ENCODE measurements at regions not wholly inside any gene's neighbourhood (a gene's known extent, or its start where the extent isn't known, plus 50 kb on each side); places are given as distances from the start of the nearest gene placed in this dataset.

DNA sequence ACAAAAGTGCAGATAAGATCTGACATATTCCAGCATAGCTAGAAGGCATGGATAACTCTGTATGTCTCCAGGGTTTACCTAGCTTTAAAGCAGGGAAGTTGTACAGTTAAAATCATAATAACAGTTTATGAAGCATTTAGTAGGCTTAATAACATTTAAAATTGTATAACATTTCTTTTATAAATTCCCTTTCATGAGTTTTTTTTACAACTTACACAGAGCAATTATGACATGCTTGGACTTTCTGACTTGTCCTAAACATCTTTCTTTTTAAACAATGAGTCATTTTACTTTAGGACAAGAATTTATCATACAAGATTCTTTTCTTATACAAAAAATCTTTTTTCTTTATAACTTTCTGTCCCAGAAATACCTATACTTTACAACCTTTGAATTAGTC is 408.5 kb upstream of the NEGR1 start:
- Histone ChIP-seq H3K27me3 (ENCODE audit: control insufficient read depth, insufficient read depth, low read length) (no peaks in the 10 kb centered on the region), H3K4me1 (ENCODE audit: control insufficient read depth, insufficient read depth, low read length) (no peaks in the 10 kb centered on the region), H3K9me3 (replicated peaks; ENCODE audit: control insufficient read depth, low read depth, low read length) (peaks cover 32% of the 10 kb centered on the region), H3K27ac (ENCODE audit: low read length) (no peak overlapping the region), H3K36me3 (ENCODE audit: control insufficient read depth, insufficient read depth, low read length) (no peaks in the 10 kb centered on the region), H3K4me3 (ENCODE audit: low read length) (no peak overlapping the region)
- DNase-seq: no peak

DNA sequence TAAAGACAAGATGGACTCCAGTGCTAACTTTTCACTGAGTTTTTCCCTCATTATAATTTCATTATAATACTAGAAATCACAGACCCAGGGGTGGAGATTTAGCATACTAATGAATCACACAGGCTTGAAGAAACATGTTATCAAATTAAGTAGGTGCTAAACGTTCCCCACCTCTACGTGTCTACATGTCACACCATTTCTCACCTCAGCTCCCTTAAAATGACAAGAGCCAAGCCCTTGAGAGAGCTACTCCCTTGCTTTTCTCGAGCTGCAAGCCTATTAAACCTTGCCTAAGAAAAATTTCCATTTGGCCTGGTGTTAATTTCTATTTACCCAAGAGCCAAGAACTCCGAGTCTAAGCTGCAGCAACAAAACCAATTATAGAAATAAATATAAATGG is 396.3 kb upstream of the NEGR1 start:
- no peak for DNase-seq
- 43% methylated on average over 2 of the region's 4 CpGs for WGBS (ENCODE audit: insufficient coverage)
- Histone ChIP-seq H3K4me3 (ENCODE audit: low read length) (no peak overlapping the region), H3K4me1 (ENCODE audit: control insufficient read depth, insufficient read depth, low read length) (no peaks in the 10 kb centered on the region), H3K27me3 (ENCODE audit: control insufficient read depth, insufficient read depth, low read length) (no peaks in the 10 kb centered on the region), H3K36me3 (ENCODE audit: control insufficient read depth, insufficient read depth, low read length) (no peaks in the 10 kb centered on the region), H3K9me3 (replicated peaks; ENCODE audit: control insufficient read depth, low read depth, low read length) (no peaks in the 10 kb centered on the region), H3K27ac (ENCODE audit: low read length) (no peak overlapping the region)

DNA sequence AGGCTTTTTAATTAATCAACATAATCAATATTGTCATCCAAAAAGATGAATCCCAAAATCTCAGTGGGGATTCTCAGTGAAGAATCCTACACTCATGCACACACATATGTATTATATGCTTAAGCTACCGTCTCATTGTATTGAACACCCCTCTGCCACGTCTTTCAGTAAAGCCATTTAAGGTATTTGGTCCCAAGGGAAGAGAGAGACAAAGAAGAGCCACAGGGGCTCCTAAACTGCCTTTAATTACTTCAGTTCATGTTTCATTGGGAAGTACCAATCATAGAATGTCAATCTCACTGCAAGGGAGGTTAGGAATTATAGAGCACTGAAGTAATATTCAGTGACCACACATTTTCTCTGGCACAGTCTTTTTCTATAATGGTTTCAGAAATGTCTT is 388.6 kb upstream of the NEGR1 start:
- H3K9me3 ChIP-seq (replicated peaks; ENCODE audit: control insufficient read depth, low read depth, low read length): no peaks in the 10 kb centered on the region
- no peaks in the 10 kb centered on the region for H3K4me1 ChIP-seq (ENCODE audit: control insufficient read depth, insufficient read depth, low read length)
- no peaks in the 10 kb centered on the region for H3K36me3 ChIP-seq (ENCODE audit: control insufficient read depth, insufficient read depth, low read length)
- no peaks in the 10 kb centered on the region for H3K27me3 ChIP-seq (ENCODE audit: control insufficient read depth, insufficient read depth, low read length)
- WGBS (ENCODE audit: insufficient coverage): no CpG with 5 or more reads among the region's 2 CpGs
- no peak for DNase-seq
- no peak overlapping the region for H3K27ac ChIP-seq (ENCODE audit: low read length)
- H3K4me3 ChIP-seq (ENCODE audit: low read length): no peak overlapping the region

DNA sequence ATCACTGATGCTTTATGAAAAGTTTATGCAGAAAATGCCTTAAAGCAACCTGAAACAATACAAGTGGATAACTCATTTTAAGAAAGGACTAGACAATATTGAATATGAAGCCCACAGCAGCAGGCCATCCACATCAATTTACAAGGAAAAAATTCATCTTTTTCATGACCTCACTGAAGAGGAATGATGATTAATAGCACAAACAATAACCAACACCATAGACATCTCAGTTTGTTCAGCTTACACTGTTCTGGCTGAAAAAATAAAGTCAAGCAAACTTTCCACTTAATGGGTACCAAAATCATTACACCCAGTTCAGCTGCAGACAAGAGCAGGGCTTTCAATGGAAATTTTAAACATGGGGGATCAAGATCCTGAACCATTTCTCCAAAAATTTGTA is 380.6 kb upstream of the NEGR1 start:
- no peak overlapping the region for H3K27ac ChIP-seq (ENCODE audit: low read length)
- H3K27me3 ChIP-seq (ENCODE audit: control insufficient read depth, insufficient read depth, low read length): no peaks in the 10 kb centered on the region
- DNase-seq: no peak
- no peaks in the 10 kb centered on the region for H3K36me3 ChIP-seq (ENCODE audit: control insufficient read depth, insufficient read depth, low read length)
- no peaks in the 10 kb centered on the region for H3K9me3 ChIP-seq (replicated peaks; ENCODE audit: control insufficient read depth, low read depth, low read length)
- H3K4me1 ChIP-seq (ENCODE audit: control insufficient read depth, insufficient read depth, low read length): no peaks in the 10 kb centered on the region
- no peak overlapping the region for H3K4me3 ChIP-seq (ENCODE audit: low read length)

DNA sequence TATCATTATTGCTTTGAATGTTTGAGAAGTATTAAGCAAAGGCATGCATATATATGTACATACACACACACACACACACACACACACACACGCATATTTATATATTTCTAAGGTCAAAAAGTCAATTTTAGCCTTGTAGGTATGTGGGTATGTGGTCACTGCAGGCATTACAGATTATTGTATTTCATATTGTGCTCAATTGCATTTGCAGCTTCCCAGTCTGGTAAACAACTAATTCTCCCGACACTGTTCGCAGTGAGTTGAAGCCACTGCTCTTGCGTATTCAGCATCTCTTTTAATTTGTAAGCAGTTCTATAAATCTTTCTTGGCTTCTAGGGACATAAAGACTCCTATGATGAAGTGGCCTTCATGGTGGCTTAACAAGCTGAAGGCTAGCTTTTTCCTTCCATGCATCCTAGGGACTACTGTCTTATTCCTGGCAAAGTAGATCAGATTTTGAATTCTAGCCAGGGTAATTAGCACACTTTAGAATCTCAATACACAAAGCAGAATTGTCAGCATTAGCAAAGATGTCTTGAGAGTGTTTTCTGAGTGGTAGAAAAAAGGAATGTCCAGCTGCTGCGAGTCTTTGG is 368.6 kb upstream of the NEGR1 start:
- no peak overlapping the region for H3K4me3 ChIP-seq (ENCODE audit: low read length)
- H3K27me3 ChIP-seq (ENCODE audit: control insufficient read depth, insufficient read depth, low read length): no peaks in the 10 kb centered on the region
- peak; percentile 69 for DNase-seq
- no peaks in the 10 kb centered on the region for H3K9me3 ChIP-seq (replicated peaks; ENCODE audit: control insufficient read depth, low read depth, low read length)
- no peak overlapping the region for H3K27ac ChIP-seq (ENCODE audit: low read length)
- no peaks in the 10 kb centered on the region for H3K36me3 ChIP-seq (ENCODE audit: control insufficient read depth, insufficient read depth, low read length)
- WGBS (ENCODE audit: insufficient coverage): 45% methylated on average over 3 of the region's 5 CpGs
- no peaks in the 10 kb centered on the region for H3K4me1 ChIP-seq (ENCODE audit: control insufficient read depth, insufficient read depth, low read length)

DNA sequence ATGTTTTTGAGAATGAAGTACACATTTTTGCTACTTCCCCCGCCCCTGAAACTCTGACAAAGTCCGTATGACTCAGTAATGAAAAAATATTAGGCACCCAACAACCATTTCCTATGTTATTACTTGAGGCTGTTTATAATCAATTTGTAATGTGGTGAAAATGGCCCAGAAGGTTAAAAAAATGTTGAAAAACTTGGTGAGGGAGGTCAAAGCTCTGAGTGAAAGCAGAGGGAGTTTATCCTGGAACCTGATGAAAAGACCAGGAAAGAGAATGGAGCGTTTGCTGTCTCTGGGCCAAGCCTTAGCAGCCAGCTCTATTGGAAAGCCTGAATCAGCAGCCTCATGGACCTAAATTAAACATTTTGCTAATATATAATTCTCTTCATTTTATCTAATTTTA is 367.7 kb upstream of the NEGR1 start:
- Histone ChIP-seq H3K4me3 (ENCODE audit: low read length) (no peak overlapping the region), H3K4me1 (ENCODE audit: control insufficient read depth, insufficient read depth, low read length) (no peaks in the 10 kb centered on the region), H3K27me3 (ENCODE audit: control insufficient read depth, insufficient read depth, low read length) (no peaks in the 10 kb centered on the region), H3K36me3 (ENCODE audit: control insufficient read depth, insufficient read depth, low read length) (no peaks in the 10 kb centered on the region), H3K9me3 (replicated peaks; ENCODE audit: control insufficient read depth, low read depth, low read length) (no peaks in the 10 kb centered on the region), H3K27ac (ENCODE audit: low read length) (no peak overlapping the region)
- peak; percentile 90 for DNase-seq
- no CpG with 5 or more reads among the region's 3 CpGs for WGBS (ENCODE audit: insufficient coverage)

DNA sequence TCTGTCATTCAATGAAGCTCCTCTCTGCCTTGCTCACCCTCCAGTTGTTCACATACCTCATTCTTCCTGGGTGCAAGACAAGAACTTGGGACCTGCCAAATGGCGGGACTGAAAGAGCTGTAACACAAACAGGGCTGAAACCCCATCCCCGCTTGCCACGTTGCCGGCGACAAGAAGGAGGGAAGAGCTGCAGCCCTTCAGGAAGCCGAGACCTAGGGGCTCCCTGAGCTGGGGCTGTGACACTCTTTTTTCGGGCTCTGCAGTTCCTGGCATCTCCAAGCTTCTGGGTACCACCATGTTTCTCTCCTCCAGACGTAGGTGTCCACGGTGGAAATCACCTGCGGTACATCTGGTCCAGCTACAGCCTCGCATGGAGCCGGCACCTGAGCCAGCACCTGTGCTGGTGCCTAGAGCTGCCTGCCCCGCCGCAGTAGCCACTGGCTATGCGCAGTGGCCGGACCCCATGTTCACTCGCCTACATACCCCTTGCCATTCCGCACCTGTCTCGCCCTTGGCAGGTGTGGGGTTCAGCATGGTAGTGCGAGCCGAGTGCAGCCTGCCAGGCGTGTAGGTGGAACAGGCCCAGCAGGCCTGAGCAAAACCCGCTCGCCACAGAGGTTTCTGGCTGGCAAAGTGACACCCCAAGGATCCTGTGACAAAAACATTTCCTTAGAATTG is 367.0 kb upstream of the NEGR1 start:
- H3K4me3 ChIP-seq (ENCODE audit: low read length): no peak overlapping the region
- no peaks in the 10 kb centered on the region for H3K27me3 ChIP-seq (ENCODE audit: control insufficient read depth, insufficient read depth, low read length)
- no peaks in the 10 kb centered on the region for H3K36me3 ChIP-seq (ENCODE audit: control insufficient read depth, insufficient read depth, low read length)
- no peak for DNase-seq
- H3K9me3 ChIP-seq (replicated peaks; ENCODE audit: control insufficient read depth, low read depth, low read length): no peaks in the 10 kb centered on the region
- H3K27ac ChIP-seq (ENCODE audit: low read length): no peak overlapping the region
- H3K4me1 ChIP-seq (ENCODE audit: control insufficient read depth, insufficient read depth, low read length): no peaks in the 10 kb centered on the region
- WGBS (ENCODE audit: insufficient coverage): 86% methylated on average over 21 of the region's 24 CpGs

DNA sequence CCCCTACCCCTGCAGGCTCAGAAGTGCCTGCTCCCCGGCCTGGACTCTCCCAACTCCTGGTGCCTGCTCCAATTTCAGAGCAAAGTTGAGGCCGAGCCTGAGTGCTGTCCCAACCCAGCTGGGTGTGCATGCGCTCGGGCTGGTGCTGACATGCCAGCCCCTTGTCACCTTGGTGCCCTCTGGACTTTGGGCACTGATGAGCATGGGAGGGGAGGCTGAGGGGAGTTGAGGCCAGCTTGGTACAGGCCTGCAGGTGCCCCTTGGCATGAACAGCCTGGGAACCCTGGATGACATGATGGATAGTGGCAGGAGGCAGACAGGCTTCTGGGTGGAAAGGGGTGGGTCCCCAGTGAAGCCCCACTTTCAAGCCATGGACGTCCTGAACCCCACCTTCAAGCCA is 366.1 kb upstream of the NEGR1 start:
- H3K9me3 ChIP-seq (replicated peaks; ENCODE audit: control insufficient read depth, low read depth, low read length): no peaks in the 10 kb centered on the region
- H3K4me3 ChIP-seq (ENCODE audit: low read length): no peak overlapping the region
- 80% methylated on average over 5 of the region's 5 CpGs for WGBS (ENCODE audit: insufficient coverage)

DNA sequence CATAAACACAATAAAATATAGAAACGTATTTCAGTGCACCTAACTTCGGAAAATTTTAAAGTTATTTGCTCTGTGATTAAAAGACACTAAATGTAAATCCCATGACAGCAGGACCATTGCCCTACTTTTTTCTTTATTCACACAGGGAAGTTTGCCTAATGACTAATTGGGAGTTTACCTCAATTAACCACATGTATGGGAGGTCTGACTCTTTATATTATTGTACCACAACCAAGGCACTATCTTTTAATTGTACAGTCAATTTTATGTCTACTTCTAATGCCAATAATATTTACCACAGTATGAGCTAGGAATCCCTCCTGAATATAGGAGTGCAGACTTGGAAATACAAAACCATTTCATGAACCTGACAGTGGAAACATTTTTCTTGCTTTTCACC is 360.8 kb upstream of the NEGR1 start:
- Histone ChIP-seq H3K4me3 (ENCODE audit: low read length) (no peak overlapping the region), H3K9me3 (replicated peaks; ENCODE audit: control insufficient read depth, low read depth, low read length) (no peaks in the 10 kb centered on the region), H3K27me3 (ENCODE audit: control insufficient read depth, insufficient read depth, low read length) (no peaks in the 10 kb centered on the region), H3K4me1 (ENCODE audit: control insufficient read depth, insufficient read depth, low read length) (no peaks in the 10 kb centered on the region), H3K36me3 (ENCODE audit: control insufficient read depth, insufficient read depth, low read length) (no peaks in the 10 kb centered on the region), H3K27ac (ENCODE audit: low read length) (no peak overlapping the region)
- no peak for DNase-seq
- WGBS (ENCODE audit: insufficient coverage): no CpG with 5 or more reads among the region's 2 CpGs

More for the DNA sequence above, 366.1 kb upstream of the NEGR1 start:
- no peak for DNase-seq
- no peak overlapping the region for H3K27ac ChIP-seq (ENCODE audit: low read length)
- H3K27me3 ChIP-seq (ENCODE audit: control insufficient read depth, insufficient read depth, low read length): no peaks in the 10 kb centered on the region
- no peaks in the 10 kb centered on the region for H3K4me1 ChIP-seq (ENCODE audit: control insufficient read depth, insufficient read depth, low read length)
- H3K36me3 ChIP-seq (ENCODE audit: control insufficient read depth, insufficient read depth, low read length): no peaks in the 10 kb centered on the region

DNA sequence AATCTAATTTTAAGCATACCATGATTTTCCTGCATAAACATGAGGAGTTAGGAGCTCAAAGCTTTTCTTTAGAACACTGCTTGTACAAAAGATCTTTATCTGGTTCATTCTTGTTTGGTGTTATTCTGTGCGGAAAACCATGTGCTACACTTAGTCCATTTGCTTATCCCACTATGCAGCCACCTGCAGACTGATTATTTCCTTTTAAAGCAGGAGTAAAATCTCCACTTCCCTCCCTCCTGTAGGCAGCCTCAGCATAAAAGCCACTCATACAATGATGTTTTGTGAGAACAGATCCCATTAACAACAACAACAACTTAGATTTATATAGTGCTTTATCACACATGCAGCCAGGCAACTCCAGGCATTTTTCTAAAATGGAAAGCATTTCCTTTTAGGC is 355.3 kb upstream of the NEGR1 start:
- Histone ChIP-seq H3K4me1 (ENCODE audit: control insufficient read depth, insufficient read depth, low read length) (no peaks in the 10 kb centered on the region), H3K9me3 (replicated peaks; ENCODE audit: control insufficient read depth, low read depth, low read length) (no peaks in the 10 kb centered on the region), H3K36me3 (ENCODE audit: control insufficient read depth, insufficient read depth, low read length) (no peaks in the 10 kb centered on the region), H3K27me3 (ENCODE audit: control insufficient read depth, insufficient read depth, low read length) (no peaks in the 10 kb centered on the region), H3K27ac (ENCODE audit: low read length) (no peak overlapping the region), H3K4me3 (ENCODE audit: low read length) (no peak overlapping the region)
- no CpG with 5 or more reads among the region's 1 CpG for WGBS (ENCODE audit: insufficient coverage)
- DNase-seq: no peak

DNA sequence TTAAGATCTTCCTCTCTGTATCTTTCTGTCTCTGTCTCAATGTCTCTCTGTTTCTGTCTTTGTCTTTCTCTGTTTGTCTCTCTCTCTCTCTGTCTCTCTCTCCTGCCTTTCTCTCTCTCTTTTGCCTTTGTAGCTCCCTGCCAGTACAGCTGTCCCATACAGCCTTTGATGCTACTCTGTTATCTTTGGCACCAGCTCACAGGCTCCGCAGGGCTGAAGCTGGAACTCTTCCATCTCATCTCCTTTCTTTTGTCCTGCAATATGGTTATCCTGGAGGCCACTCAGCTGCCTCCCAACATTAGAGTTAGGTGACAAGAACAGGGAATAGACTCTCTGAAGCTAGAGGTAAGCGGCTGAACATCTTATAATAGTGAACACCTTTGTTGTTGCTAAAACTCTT is 354.3 kb upstream of the NEGR1 start:
- no peaks in the 10 kb centered on the region for H3K9me3 ChIP-seq (replicated peaks; ENCODE audit: control insufficient read depth, low read depth, low read length)
- WGBS (ENCODE audit: insufficient coverage): no CpG with 5 or more reads among the region's 2 CpGs
- peak; percentile 11 for DNase-seq

More for the DNA sequence above, 354.3 kb upstream of the NEGR1 start:
- Histone ChIP-seq H3K27ac (ENCODE audit: low read length) (no peak overlapping the region), H3K27me3 (ENCODE audit: control insufficient read depth, insufficient read depth, low read length) (no peaks in the 10 kb centered on the region), H3K4me1 (ENCODE audit: control insufficient read depth, insufficient read depth, low read length) (no peaks in the 10 kb centered on the region), H3K4me3 (ENCODE audit: low read length) (no peak overlapping the region), H3K36me3 (ENCODE audit: control insufficient read depth, insufficient read depth, low read length) (no peaks in the 10 kb centered on the region)
